ENCODE measurements at regions not wholly inside any gene's neighbourhood (a gene's known extent, or its start where the extent isn't known, plus 50 kb on each side); places are given as distances from the start of the nearest gene placed in this dataset.

GRCh38 chr7:3214090-3214413 is 87.0 kb upstream of the SDK1 start:
- H3K36me3 ChIP-seq (ENCODE audit: low read depth, low read length) = no peaks in the 10 kb centered on the region
- CTCF ChIA-PET = no interaction called here
- H3F3A ChIP-seq (ENCODE audit: low read length, unreplicated experiment) = no peaks in the 10 kb centered on the region
- ATAC-seq (no peak), DNase-seq (no peak)
- no TSS peak for BruUV-seq (replicated peaks)
- H2AFZ ChIP-seq (ENCODE audit: low read length) = no peak overlapping the region
- POLR2A ChIA-PET (ENCODE audit: unreplicated experiment) = no interaction called here
- H3K9me2 ChIP-seq (replicated peaks; ENCODE audit: low read length) = no peaks in the 10 kb centered on the region
- intact Hi-C loops (cut with micrococcal nuclease) = no loop called here
- no peaks in the 10 kb centered on the region for H3K9me3 ChIP-seq (ENCODE audit: low read length)
- H3K27ac ChIP-seq (ENCODE audit: low read length) = no peak overlapping the region
- H3K9ac ChIP-seq (ENCODE audit: low read length) = no peak overlapping the region
- peaks cover 5% of the 10 kb centered on the region; the same call in 1 of the 2 replicates for H3K4me1 ChIP-seq (ENCODE audit: insufficient read depth, low read length)
- TF ChIP-seq EZH2phosphoT487 (IDR thresholded peaks at IDR 0.05; ENCODE audit: borderline replicate concordance, low read length) (no peak), EZH2 (IDR thresholded peaks at IDR 0.05; ENCODE audit: low read length, unreplicated experiment) (no peak)
- TF ChIP-seq, protein P1, sequence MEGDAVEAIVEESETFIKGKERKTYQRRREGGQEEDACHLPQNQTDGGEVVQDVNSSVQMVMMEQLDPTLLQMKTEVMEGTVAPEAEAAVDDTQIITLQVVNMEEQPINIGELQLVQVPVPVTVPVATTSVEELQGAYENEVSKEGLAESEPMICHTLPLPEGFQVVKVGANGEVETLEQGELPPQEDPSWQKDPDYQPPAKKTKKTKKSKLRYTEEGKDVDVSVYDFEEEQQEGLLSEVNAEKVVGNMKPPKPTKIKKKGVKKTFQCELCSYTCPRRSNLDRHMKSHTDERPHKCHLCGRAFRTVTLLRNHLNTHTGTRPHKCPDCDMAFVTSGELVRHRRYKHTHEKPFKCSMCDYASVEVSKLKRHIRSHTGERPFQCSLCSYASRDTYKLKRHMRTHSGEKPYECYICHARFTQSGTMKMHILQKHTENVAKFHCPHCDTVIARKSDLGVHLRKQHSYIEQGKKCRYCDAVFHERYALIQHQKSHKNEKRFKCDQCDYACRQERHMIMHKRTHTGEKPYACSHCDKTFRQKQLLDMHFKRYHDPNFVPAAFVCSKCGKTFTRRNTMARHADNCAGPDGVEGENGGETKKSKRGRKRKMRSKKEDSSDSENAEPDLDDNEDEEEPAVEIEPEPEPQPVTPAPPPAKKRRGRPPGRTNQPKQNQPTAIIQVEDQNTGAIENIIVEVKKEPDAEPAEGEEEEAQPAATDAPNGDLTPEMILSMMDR (conservative IDR thresholded peaks at IDR 0.05; ENCODE audit: low read depth, low read length) = no peak
- no peak overlapping the region for H3K4me2 ChIP-seq (ENCODE audit: low read length)
- no peaks in the 10 kb centered on the region for H4K20me1 ChIP-seq (ENCODE audit: low read length)
- H3K4me3 ChIP-seq (ENCODE audit: low read length) = no peak overlapping the region
- H3K79me2 ChIP-seq (ENCODE audit: low read length) = no peaks in the 10 kb centered on the region
- peaks cover 9% of the 10 kb centered on the region for H3K27me3 ChIP-seq (ENCODE audit: low read length)

- Histone ChIP-seq H3K27me3 (ENCODE audit: low read length) (peaks cover 11% of the 10 kb centered on the region), H3K79me2 (ENCODE audit: low read length) (no peaks in the 10 kb centered on the region), H3K9me3 (ENCODE audit: low read length) (no peaks in the 10 kb centered on the region), H3K4me1 (ENCODE audit: insufficient read depth, low read length) (peaks cover 5% of the 10 kb centered on the region; the same call in 1 of the 2 replicates), H3K9ac (ENCODE audit: low read length) (no peak overlapping the region), H2AFZ (ENCODE audit: low read length) (no peak overlapping the region), H3K4me3 (ENCODE audit: low read length) (no peak overlapping the region), H4K20me1 (ENCODE audit: low read length) (no peaks in the 10 kb centered on the region), H3K36me3 (ENCODE audit: low read depth, low read length) (no peaks in the 10 kb centered on the region), H3F3A (ENCODE audit: low read length, unreplicated experiment) (no peaks in the 10 kb centered on the region), H3K4me2 (ENCODE audit: low read length) (no peak overlapping the region), H3K27ac (ENCODE audit: low read length) (no peak overlapping the region), H3K9me2 (replicated peaks; ENCODE audit: low read length) (no peaks in the 10 kb centered on the region)
- no TSS peak for BruUV-seq (replicated peaks)
- ChIA-PET POLR2A (ENCODE audit: unreplicated experiment) (no interaction called here), CTCF (interaction anchor here (0.6 kb wide), 1 partner anchor 137 kb away, joined by 3 read pairs; no protein-coding TSS in a partner anchor)
- intact Hi-C loops (cut with micrococcal nuclease) = no loop called here
- DNase-seq = peak; percentile 55
- ATAC-seq = no peak
- TF ChIP-seq, protein P1 (conservative IDR thresholded peaks at IDR 0.05; ENCODE audit: low read depth, low read length) = no peak
- TF ChIP-seq EZH2phosphoT487 (IDR thresholded peaks at IDR 0.05; ENCODE audit: borderline replicate concordance, low read length) (no peak), EZH2 (IDR thresholded peaks at IDR 0.05; ENCODE audit: low read length, unreplicated experiment) (no peak)
Measured at GRCh38 chr7:3215624-3216585, 85.1 kb upstream of the SDK1 start.

DNA sequence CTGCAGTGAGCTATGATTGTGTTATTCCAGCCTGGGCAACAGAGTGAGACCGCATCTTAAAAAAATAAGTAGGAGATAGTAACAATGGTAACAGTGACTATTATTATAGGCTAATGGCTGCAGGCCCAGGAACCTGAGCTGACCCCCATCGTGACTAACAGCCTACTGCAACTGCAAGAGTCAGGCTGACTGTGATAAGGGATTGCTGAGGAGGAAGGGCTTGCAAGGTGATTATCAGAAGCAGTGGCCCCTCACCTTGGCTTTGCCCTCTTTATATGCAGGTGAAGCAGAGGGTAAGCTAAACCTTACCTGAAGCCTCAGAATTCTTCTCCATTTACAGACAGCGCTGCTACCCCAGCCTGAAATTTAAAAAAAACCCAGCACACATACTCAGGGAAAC is 83.9 kb upstream of the SDK1 start:
- H3K79me2 ChIP-seq (ENCODE audit: low read length) = no peaks in the 10 kb centered on the region
- no peaks in the 10 kb centered on the region for H3F3A ChIP-seq (ENCODE audit: low read length, unreplicated experiment)
- no peak overlapping the region for H3K4me2 ChIP-seq (ENCODE audit: low read length)
- DNase-seq = peak; percentile 10
- no peak overlapping the region for H3K9ac ChIP-seq (ENCODE audit: low read length)
- no peak for TF ChIP-seq EZH2 (IDR thresholded peaks at IDR 0.05; ENCODE audit: low read length, unreplicated experiment)
- TF ChIP-seq, protein P1 (conservative IDR thresholded peaks at IDR 0.05; ENCODE audit: low read depth, low read length) = no peak
- TF ChIP-seq EZH2phosphoT487 (IDR thresholded peaks at IDR 0.05; ENCODE audit: borderline replicate concordance, low read length) = no peak
- intact Hi-C loops (cut with micrococcal nuclease) = no loop called here
- H2AFZ ChIP-seq (ENCODE audit: low read length) = no peak overlapping the region
- ATAC-seq = no peak
- no peak overlapping the region for H3K4me3 ChIP-seq (ENCODE audit: low read length)
- CTCF ChIA-PET = interaction anchor here (0.6 kb wide), 1 partner anchor 31 kb away, joined by 7 read pairs; no protein-coding TSS in a partner anchor
- peaks cover 5% of the 10 kb centered on the region; the same call in 1 of the 2 replicates for H3K4me1 ChIP-seq (ENCODE audit: insufficient read depth, low read length)
- H3K27ac ChIP-seq (ENCODE audit: low read length) = no peak overlapping the region
- no TSS peak for BruUV-seq (replicated peaks)
- H3K36me3 ChIP-seq (ENCODE audit: low read depth, low read length) = no peaks in the 10 kb centered on the region
- H3K27me3 ChIP-seq (ENCODE audit: low read length) = peaks cover 11% of the 10 kb centered on the region
- H3K9me3 ChIP-seq (ENCODE audit: low read length) = no peaks in the 10 kb centered on the region
- no peaks in the 10 kb centered on the region for H4K20me1 ChIP-seq (ENCODE audit: low read length)
- POLR2A ChIA-PET (ENCODE audit: unreplicated experiment) = no interaction called here
- no peaks in the 10 kb centered on the region for H3K9me2 ChIP-seq (replicated peaks; ENCODE audit: low read length)

Data from PC-3 (cell line).